GM04503 (cell line): ENCODE measurements at regions not wholly inside any gene's neighbourhood (a gene's known extent, or its start where the extent isn't known, plus 50 kb on each side); places are given as distances from the start of the nearest gene placed in this dataset.
A peak's percentile ranks its signal among the peaks of the same experiment; 100 is the strongest.

Experiments
- DNase-seq: peaks from one replicate; pipeline ENCODE4 v3.0.0-alpha.2; 2012; ENCODE audit warnings: low read depth

GRCh38 chr5:8393240-8393639 lies 524.3 kb downstream of the MTRR start:
- no peak for DNase-seq

- no peak for DNase-seq
Observed at GRCh38 chr5:8394965-8395364, 526.0 kb downstream of the MTRR start.

GRCh38 chr5:8396246-8396645 lies 527.3 kb downstream of the MTRR start:
- no peak for DNase-seq

- no peak for DNase-seq
Observed at GRCh38 chr5:8396756-8397155, 527.8 kb downstream of the MTRR start.

GRCh38 chr5:8399471-8399870 lies 530.5 kb downstream of the MTRR start:
- DNase-seq, result no peak

- no peak for DNase-seq
Observed at GRCh38 chr5:8408258-8408657, 539.3 kb downstream of the MTRR start.

- no peak for DNase-seq
Observed at GRCh38 chr5:8410618-8411017, 541.7 kb downstream of the MTRR start.

GRCh38 chr5:8413975-8414374 lies 545.0 kb downstream of the MTRR start:
- no peak for DNase-seq

GRCh38 chr5:8417316-8418048 lies 548.5 kb downstream of the MTRR start:
- DNase-seq, result no peak

GRCh38 chr5:8418049-8418426 lies 549.1 kb downstream of the MTRR start:
- DNase-seq, result no peak

- DNase-seq, result no peak
Observed at GRCh38 chr5:8429778-8430758, 561.1 kb downstream of the MTRR start.

- DNase-seq, result no peak
Observed at GRCh38 chr5:8434501-8434900, 565.6 kb downstream of the MTRR start.

- DNase-seq, result no peak
Observed at GRCh38 chr5:8436924-8437323, 568.0 kb downstream of the MTRR start.

- DNase-seq, result no peak
Observed at GRCh38 chr5:8445139-8445538, 576.2 kb downstream of the MTRR start.

- DNase-seq, result no peak
Observed at GRCh38 chr5:8446179-8446578, 577.2 kb downstream of the MTRR start.

GRCh38 chr5:8456846-8457186 lies 587.9 kb downstream of the MTRR start:
- DNase-seq, result no peak

- peak; percentile 86 for DNase-seq
Observed at GRCh38 chr5:8457187-8458037, 588.5 kb downstream of the MTRR start.

GRCh38 chr5:8458038-8458383 lies 589.1 kb downstream of the MTRR start:
- no peak for DNase-seq

GRCh38 chr5:8461543-8461942 lies 592.6 kb downstream of the MTRR start:
- no peak for DNase-seq

- no peak for DNase-seq
Observed at GRCh38 chr5:8462565-8462964, 593.6 kb downstream of the MTRR start.

GRCh38 chr5:8470489-8470888 lies 601.5 kb downstream of the MTRR start:
- DNase-seq, result no peak

- no peak for DNase-seq
Observed at GRCh38 chr5:8471581-8471980, 602.6 kb downstream of the MTRR start.

- DNase-seq, result no peak
Observed at GRCh38 chr5:8473016-8473415, 604.1 kb downstream of the MTRR start.
